Thoracic aorta (tissue), 2 donors: ENCODE measurements at regions not wholly inside any gene's neighbourhood (a gene's known extent, or its start where the extent isn't known, plus 50 kb on each side); places are given as distances from the start of the nearest gene placed in this dataset.

ENCODE experiments used
- ATAC-seq: fragments of 150-250 bp; one replicate; pipeline ENCODE4 v1.8.0; 2017; ENCODE audit warnings: low read depth; ENCODE audit not compliant: insufficient number of reproducible peaks, low FRiP score
- DNase-seq: peaks from one replicate; pipeline ENCODE4 v3.0.0-alpha.2; 2020; ENCODE audit warnings: low spot score
- H3K27ac ChIP-seq, 2 donors: fragments of 200-600 bp; sonication (generic); 1 replicate in 1 of 2; 2 replicates in 1 of 2; pipeline ENCODE4 v1.5.1; 2016; ENCODE audit warnings: mild to moderate bottlenecking in 2 of 2, moderate library complexity in 2 of 2
- H3K27me3 ChIP-seq: fragments of 200-600 bp; sonication (generic); replicated peaks from 2 replicates; pipeline ENCODE4 v1.6.0; 2016; ENCODE audit warnings: mild to moderate bottlenecking; ENCODE audit not compliant: insufficient read depth
- H3K36me3 ChIP-seq: fragments of 200-600 bp; sonication (generic); one replicate; pipeline ENCODE4 v1.5.1; 2016
- H3K4me1 ChIP-seq, 2 donors: fragments of 200-600 bp; sonication (generic); 1 replicate in 1 of 2; 2 replicates in 1 of 2; pipeline versions ENCODE4 v1.5.1 to v1.6.0; 2016; ENCODE audit warnings: low read depth in 2 of 2, mild to moderate bottlenecking in 1 of 2; ENCODE audit not compliant: control insufficient read depth in 1 of 2
- H3K4me3 ChIP-seq: fragments of 200-600 bp; sonication (generic); 2 replicates; pipeline ENCODE4 v1.5.1; 2016; ENCODE audit warnings: mild to moderate bottlenecking
- H3K9me3 ChIP-seq: fragments of 200-600 bp; sonication (generic); 2 replicates; pipeline ENCODE4 v1.5.1; 2016
- CTCF ChIP-seq: fragments of 200-600 bp; sonication (generic); IDR thresholded peaks from one replicate; pipeline ENCODE4 v1.5.1; 2019; ENCODE audit warnings: antibody characterized with exemption

DNA sequence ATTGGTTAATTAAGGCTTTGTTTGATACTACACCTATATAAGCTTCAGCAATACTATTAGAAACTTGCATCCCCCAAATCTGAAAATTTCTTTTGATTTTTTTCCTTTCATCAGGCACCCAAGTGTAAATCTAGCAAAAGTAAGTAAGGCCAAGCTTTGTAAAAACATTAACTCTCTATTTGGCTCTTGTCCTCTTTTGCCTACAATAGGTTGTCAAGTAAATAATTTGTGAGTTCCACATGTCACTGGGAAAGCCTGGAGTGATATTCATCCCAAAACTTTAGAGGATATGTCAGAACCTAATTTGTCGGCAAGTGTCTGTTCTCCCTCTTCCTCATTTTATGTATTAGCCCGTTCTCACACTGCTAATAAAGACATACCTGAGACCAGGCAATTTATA is 492.4 kb downstream of the IPMK start:
- TF ChIP-seq CTCF, result no peak
- ATAC-seq (no peak), DNase-seq (no peak)
- Histone ChIP-seq H3K4me3 (no peak overlapping the region), H3K36me3 (no peaks in the 10 kb centered on the region), H3K27ac (no peak overlapping the region), H3K9me3 (no peaks in the 10 kb centered on the region), H3K27me3 (no peaks in the 10 kb centered on the region), H3K4me1 (no peaks in the 10 kb centered on the region)

DNA sequence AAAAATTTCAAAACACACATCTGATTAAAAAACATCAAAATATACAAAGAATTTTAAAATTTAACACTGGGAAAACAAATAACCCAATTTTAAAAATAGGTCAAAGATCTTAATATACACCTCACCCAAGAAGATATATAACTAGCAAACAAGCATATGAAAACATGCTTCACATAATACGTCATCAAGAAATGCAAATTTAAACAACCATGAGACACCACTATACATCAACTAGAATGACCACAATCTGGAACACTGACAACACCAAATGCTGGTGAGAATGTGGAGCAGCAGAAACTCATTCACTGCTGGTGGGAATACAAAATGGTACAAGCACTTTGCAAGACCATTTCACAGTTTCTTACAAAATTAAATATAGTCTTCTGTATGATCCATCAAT is 498.4 kb downstream of the IPMK start:
- ATAC-seq (no peak), DNase-seq (no peak)
- no peak overlapping the region for H3K27ac ChIP-seq
- no peaks in the 10 kb centered on the region for H3K36me3 ChIP-seq
- no peak for TF ChIP-seq CTCF
- no peak overlapping the region for H3K4me3 ChIP-seq
- no peaks in the 10 kb centered on the region for H3K27me3 ChIP-seq
- H3K4me1 ChIP-seq, result no peaks in the 10 kb centered on the region
- H3K9me3 ChIP-seq, result no peaks in the 10 kb centered on the region

DNA sequence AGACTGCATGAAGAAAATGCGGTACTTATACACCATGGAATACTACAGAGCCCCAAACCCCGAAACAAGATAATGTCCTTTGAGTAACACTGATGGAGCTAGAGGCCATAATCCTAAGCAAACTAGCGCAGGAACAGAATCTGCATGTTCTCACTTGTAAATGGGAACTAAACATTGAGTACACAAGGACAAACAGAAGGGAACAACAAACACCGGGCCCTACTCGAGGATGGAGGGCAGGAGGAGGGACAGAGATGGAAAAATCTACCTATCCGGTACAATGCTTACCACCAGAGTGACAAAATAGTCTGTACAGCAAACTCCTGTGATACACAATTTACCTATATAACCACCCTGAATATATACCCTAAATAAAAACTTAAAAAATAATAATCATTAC is 507.9 kb downstream of the IPMK start:
- Histone ChIP-seq H3K4me1 (no peaks in the 10 kb centered on the region), H3K36me3 (no peaks in the 10 kb centered on the region), H3K4me3 (no peak overlapping the region), H3K27me3 (no peaks in the 10 kb centered on the region), H3K27ac (no peak overlapping the region), H3K9me3 (no peaks in the 10 kb centered on the region)
- TF ChIP-seq CTCF, result no peak
- ATAC-seq (no peak), DNase-seq (no peak)

GRCh38 chr10:57754803-57755202 is 512.9 kb downstream of the IPMK start:
- TF ChIP-seq CTCF, result no peak
- no peaks in the 10 kb centered on the region for H3K4me1 ChIP-seq
- ATAC-seq (no peak), DNase-seq (no peak)
- no peaks in the 10 kb centered on the region for H3K9me3 ChIP-seq
- H3K27ac ChIP-seq, result no peak overlapping the region
- no peaks in the 10 kb centered on the region for H3K36me3 ChIP-seq
- no peak overlapping the region for H3K4me3 ChIP-seq
- H3K27me3 ChIP-seq, result no peaks in the 10 kb centered on the region

DNA sequence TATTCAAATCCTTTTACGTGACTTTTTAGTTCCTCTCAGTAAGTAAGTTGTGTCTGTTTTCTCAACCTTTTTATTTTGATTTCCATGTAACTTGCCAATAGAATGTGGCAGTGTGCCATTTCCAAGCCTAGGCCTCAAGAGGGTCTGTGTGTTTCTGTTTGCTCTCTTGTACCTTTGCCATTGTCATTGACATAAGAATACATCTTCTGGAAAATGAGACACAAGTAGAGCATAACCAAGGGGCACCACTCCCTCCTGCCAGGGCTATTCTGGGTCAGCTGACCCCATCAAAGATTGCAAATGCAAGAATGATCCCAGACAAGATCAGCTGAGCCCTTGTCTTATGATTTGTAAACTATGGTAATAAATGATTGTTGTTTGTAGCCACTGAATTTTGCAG is 524.0 kb downstream of the IPMK start:
- DNase-seq (no peak), ATAC-seq (no peak)
- Histone ChIP-seq H3K4me3 (no peak overlapping the region), H3K36me3 (no peaks in the 10 kb centered on the region), H3K27me3 (no peaks in the 10 kb centered on the region), H3K9me3 (peaks cover 4% of the 10 kb centered on the region), H3K4me1 (no peaks in the 10 kb centered on the region), H3K27ac (no peak overlapping the region)
- TF ChIP-seq CTCF, result no peak
